ENCODE measurements at regions not wholly inside any gene's neighbourhood (a gene's known extent, or its start where the extent isn't known, plus 50 kb on each side); places are given as distances from the start of the nearest gene placed in this dataset.

- H3K27ac Mint-ChIP-seq, result no peak overlapping the region
- H3F3A ChIP-seq (replicated peaks; ENCODE audit: low read depth), result no peaks in the 10 kb centered on the region
- ATAC-seq (no peak), DNase-seq (ENCODE audit: low spot score) (no peak)
- TF ChIP-seq CREB1 (CRISPR knock-in tag; IDR thresholded peaks at IDR 0.05; ENCODE audit: low read depth) (no peak), JUNB (IDR thresholded peaks at IDR 0.05; ENCODE audit: unreplicated experiment) (no peak), NANOG (IDR thresholded peaks at IDR 0.05; ENCODE audit: borderline replicate concordance) (no peak), ZNF462 (CRISPR knock-in tag; IDR thresholded peaks at IDR 0.05) (no peak), CTCF (conservative IDR thresholded peaks at IDR 0.05; ENCODE audit: low read depth in 2 of 2) (no peak), POLR2AphosphoS5 (IDR thresholded peaks at IDR 0.05; ENCODE audit: low read depth) (no peak), ZNF331 (CRISPR knock-in tag; IDR thresholded peaks at IDR 0.05; ENCODE audit: low read depth) (no peak), ZNF114 (CRISPR knock-in tag; IDR thresholded peaks at IDR 0.05) (no peak), REST (IDR thresholded peaks at IDR 0.05; ENCODE audit: unreplicated experiment) (no peak), EZH2 (IDR thresholded peaks at IDR 0.05; ENCODE audit: low read depth, unreplicated experiment) (no peak)
- no peak overlapping the region for H3K4me2 ChIP-seq
- H3K9me3 Mint-ChIP-seq, result no peaks in the 10 kb centered on the region; the same call in 2 of the 3 replicates
- no peaks in the 10 kb centered on the region; the same call in 2 of the 3 replicates for H3K36me3 Mint-ChIP-seq (ENCODE audit: low read depth)
- no peak overlapping the region for H3K4me3 ChIP-seq
- H3K27me3 ChIP-seq (ENCODE audit: insufficient read depth), result no peaks in the 10 kb centered on the region
- H3K4me1 Mint-ChIP-seq, result peaks cover 11% of the 10 kb centered on the region
- H3K27me3 Mint-ChIP-seq (ENCODE audit: insufficient read depth, low read depth, poor library complexity), result peaks cover 8% of the 10 kb centered on the region
- no peak overlapping the region for H3K27ac ChIP-seq (ENCODE audit: low read depth)
- H3K4me3 Mint-ChIP-seq, result no peak overlapping the region
- no peak overlapping the region for H2AFZ ChIP-seq
- peaks cover 6% of the 10 kb centered on the region; the same call in 1 of the 2 replicates for H3K9me2 ChIP-seq (ENCODE audit: insufficient read depth)
- H3K79me2 ChIP-seq (replicated peaks; ENCODE audit: insufficient read depth), result no peaks in the 10 kb centered on the region
- H3K4me1 ChIP-seq (ENCODE audit: insufficient read depth), result peaks cover 9% of the 10 kb centered on the region
- no peaks in the 10 kb centered on the region for H4K20me1 ChIP-seq (replicated peaks; ENCODE audit: insufficient read depth)
- H3K36me3 ChIP-seq (ENCODE audit: insufficient read depth), result no peaks in the 10 kb centered on the region
Measured at GRCh38 chr12:107497231-107497630, 188.4 kb upstream of the PWP1 start.

Data from GM23338 (cell line).